CD4-positive, alpha-beta memory T cell (primary cell): ENCODE measurements at regions not wholly inside any gene's neighbourhood (a gene's known extent, or its start where the extent isn't known, plus 50 kb on each side); places are given as distances from the start of the nearest gene placed in this dataset.
"Not testable (repeated sequence)": the region's sequence is repeated elsewhere in the genome, so short reads cannot be mapped to it uniquely, and the experiment has no call there.

Experiments used
- CTCF ChIA-PET: fragments of 350-600 bp; sonication (Branson Sonifier 250); formaldehyde crosslinking; loops from one replicate; lab custom pipeline; 2021; ENCODE audit warnings: inconsistent platforms; ENCODE audit not compliant: partially characterized antibody; lab: Charles Lee
- POLR2A ChIA-PET: fragments of 350-600 bp; sonication (Branson Sonifier 250); formaldehyde crosslinking; loops from one replicate; lab custom pipeline; 2021; ENCODE audit not compliant: partially characterized antibody; lab: Charles Lee
- DNase-seq, 5 donors: peaks; one replicate each; pipeline versions ENCODE4 v3.0.0 to v3.0.0-alpha.2; 2020 to 2022; ENCODE audit warnings: mixed read lengths in 1 of 5
- H3K27ac ChIP-seq: one replicate; pipeline ENCODE4 v1.7.0; 2013; ENCODE audit warnings: low read depth, low read length
- H3K27me3 ChIP-seq: 2 replicates; pipeline ENCODE4 v1.7.0; 2013; ENCODE audit warnings: mild to moderate bottlenecking, low read length, moderate library complexity; ENCODE audit not compliant: insufficient read depth
- H3K36me3 ChIP-seq: 2 replicates; pipeline ENCODE4 v1.7.0; 2013; ENCODE audit warnings: mild to moderate bottlenecking, low read length, moderate library complexity; ENCODE audit not compliant: insufficient read depth
- H3K4me1 ChIP-seq: 2 replicates; pipeline ENCODE4 v1.7.0; 2013; ENCODE audit warnings: mild to moderate bottlenecking, low read length, moderate library complexity; ENCODE audit not compliant: insufficient read depth
- H3K4me3 ChIP-seq, 2 donors: one replicate each; pipeline ENCODE4 v1.7.0; 2013; ENCODE audit warnings: low read length in 2 of 2, mild to moderate bottlenecking in 1 of 2
- H3K9me3 ChIP-seq, 2 donors: one replicate each; pipeline ENCODE4 v1.7.0; 2013; ENCODE audit warnings: low read length in 2 of 2, control low read depth in 1 of 2; ENCODE audit not compliant: control insufficient read depth in 1 of 2
- H3K27ac Mint-ChIP-seq, 7 donors: one replicate each; pipeline ENCODE4 v1.8.0; 2020 to 2021; ENCODE audit warnings: mixed read lengths in 7 of 7, mild to moderate bottlenecking in 6 of 7, inconsistent platforms in 3 of 7, moderate library complexity in 3 of 7
- H3K27me3 Mint-ChIP-seq, 2 donors: one replicate each; pipeline ENCODE4 v1.8.0; 2020 to 2021; ENCODE audit warnings: mixed read lengths in 2 of 2
- H3K36me3 Mint-ChIP-seq, 2 donors: one replicate each; pipeline ENCODE4 v1.8.0; 2020 to 2021; ENCODE audit warnings: mixed read lengths in 2 of 2, inconsistent platforms in 1 of 2, mild to moderate bottlenecking in 1 of 2
- H3K4me1 Mint-ChIP-seq, 4 donors: one replicate each; pipeline ENCODE4 v1.8.0; 2020 to 2021; ENCODE audit warnings: mixed read lengths in 4 of 4, mild to moderate bottlenecking in 1 of 4
- H3K4me3 Mint-ChIP-seq, 8 donors: one replicate each; pipeline ENCODE4 v1.8.0; 2020 to 2021; ENCODE audit warnings: mixed read lengths in 8 of 8, mild to moderate bottlenecking in 7 of 8, moderate library complexity in 6 of 8, inconsistent platforms in 3 of 8
- H3K9me3 Mint-ChIP-seq, 8 donors: one replicate each; pipeline ENCODE4 v1.8.0; 2020 to 2021; ENCODE audit warnings: mixed read lengths in 8 of 8, mild to moderate bottlenecking in 5 of 8, inconsistent platforms in 3 of 8, moderate library complexity in 1 of 8
- intact Hi-C: fragments of 100-400 bp; cut with micrococcal nuclease; formaldehyde crosslinking; loops from one replicate; pipeline ENCODE4 v1.15.1; 2023

- H3K27me3 Mint-ChIP-seq, result peaks cover 1 to 2% of the 10 kb centered on the region in 2 donors
- H3K36me3 Mint-ChIP-seq, result no peaks in the 10 kb centered on the region
- no peaks in the 10 kb centered on the region for H3K9me3 ChIP-seq
- intact Hi-C loops, result no loop called here
- CTCF ChIA-PET, result no interaction called here
- no peaks in the 10 kb centered on the region for H3K27me3 ChIP-seq
- no peak for DNase-seq
- no peak overlapping the region for H3K4me3 Mint-ChIP-seq
- no peaks in the 10 kb centered on the region for H3K4me1 Mint-ChIP-seq
- H3K9me3 Mint-ChIP-seq, result no peaks in the 10 kb centered on the region
- no peak overlapping the region for H3K4me3 ChIP-seq
- POLR2A ChIA-PET, result no interaction called here
- no peaks in the 10 kb centered on the region for H3K4me1 ChIP-seq
- H3K27ac Mint-ChIP-seq, result no peak overlapping the region
- no peak overlapping the region for H3K27ac ChIP-seq
- no peaks in the 10 kb centered on the region for H3K36me3 ChIP-seq
These were observed 240.4 kb downstream of the ARL4A start for GRCh38 chr7:12927635-12928434.

GRCh38 chr7:12929476-12930140 is 242.2 kb downstream of the ARL4A start:
- Histone ChIP-seq H3K27me3 (no peaks in the 10 kb centered on the region), H3K4me1 (no peaks in the 10 kb centered on the region), H3K4me3 (no peak overlapping the region), H3K36me3 (no peaks in the 10 kb centered on the region), H3K27ac (no peak overlapping the region), H3K9me3 (no peaks in the 10 kb centered on the region)
- peaks cover 0 to 2% of the 10 kb centered on the region in 2 donors for H3K27me3 Mint-ChIP-seq
- H3K4me3 Mint-ChIP-seq, result no peak overlapping the region
- H3K36me3 Mint-ChIP-seq, result no peaks in the 10 kb centered on the region
- POLR2A ChIA-PET, result no interaction called here
- CTCF ChIA-PET, result no interaction called here
- no peak overlapping the region for H3K27ac Mint-ChIP-seq
- DNase-seq, result no peak
- H3K4me1 Mint-ChIP-seq, result no peaks in the 10 kb centered on the region
- intact Hi-C loops, result no loop called here
- H3K9me3 Mint-ChIP-seq, result no peaks in the 10 kb centered on the region

- Mint-ChIP-seq H3K4me1 (no peaks in the 10 kb centered on the region), H3K27ac (no peak overlapping the region), H3K4me3 (no peak overlapping the region), H3K9me3 (no peaks in the 10 kb centered on the region), H3K36me3 (no peaks in the 10 kb centered on the region), H3K27me3 (peaks cover 0 to 2% of the 10 kb centered on the region in 2 donors)
- Histone ChIP-seq H3K4me3 (no peak overlapping the region), H3K36me3 (no peaks in the 10 kb centered on the region), H3K4me1 (no peaks in the 10 kb centered on the region), H3K9me3 (no peaks in the 10 kb centered on the region), H3K27ac (no peak overlapping the region), H3K27me3 (no peaks in the 10 kb centered on the region)
- ChIA-PET POLR2A (no interaction called here), CTCF (no interaction called here)
- DNase-seq, result no peak
- intact Hi-C loops, result no loop called here
These were observed 243.1 kb downstream of the ARL4A start for GRCh38 chr7:12930534-12930933.

- DNase-seq, H3K27me3 ChIP-seq, H3K27me3 Mint-ChIP-seq, CTCF ChIA-PET, POLR2A ChIA-PET, H3K36me3 Mint-ChIP-seq, H3K9me3 ChIP-seq, H3K9me3 Mint-ChIP-seq, H3K4me1 Mint-ChIP-seq, H3K27ac ChIP-seq, intact Hi-C loops, H3K27ac Mint-ChIP-seq, H3K4me3 ChIP-seq, H3K4me1 ChIP-seq, H3K36me3 ChIP-seq, H3K4me3 Mint-ChIP-seq: not testable (repeated sequence)
These were observed 244.0 kb downstream of the ARL4A start for GRCh38 chr7:12931465-12931864.

- no peak overlapping the region for H3K4me3 ChIP-seq
- ChIA-PET POLR2A (no interaction called here), CTCF (no interaction called here)
- H3K36me3 ChIP-seq, result no peaks in the 10 kb centered on the region
- no peaks in the 10 kb centered on the region for H3K36me3 Mint-ChIP-seq
- no peak overlapping the region for H3K4me3 Mint-ChIP-seq
- H3K27ac ChIP-seq, result no peak overlapping the region
- H3K27ac Mint-ChIP-seq, result no peak overlapping the region
- peaks cover 0 to 6% (median 0%) of the 10 kb centered on the region in 8 donors for H3K9me3 Mint-ChIP-seq
- H3K27me3 Mint-ChIP-seq, result peaks cover 0 to 6% of the 10 kb centered on the region in 2 donors
- DNase-seq, result no peak
- no peaks in the 10 kb centered on the region for H3K9me3 ChIP-seq
- no peaks in the 10 kb centered on the region for H3K4me1 ChIP-seq
- no peaks in the 10 kb centered on the region for H3K4me1 Mint-ChIP-seq
- intact Hi-C loops, result no loop called here
- no peaks in the 10 kb centered on the region for H3K27me3 ChIP-seq
These were observed 252.3 kb downstream of the ARL4A start for GRCh38 chr7:12939694-12940093.

- POLR2A ChIA-PET, result no interaction called here
- no peak overlapping the region for H3K27ac Mint-ChIP-seq
- no peaks in the 10 kb centered on the region for H3K36me3 Mint-ChIP-seq
- Histone ChIP-seq H3K9me3 (no peaks in the 10 kb centered on the region), H3K4me3 (no peak overlapping the region), H3K27ac (no peak overlapping the region), H3K4me1 (no peaks in the 10 kb centered on the region), H3K36me3 (no peaks in the 10 kb centered on the region), H3K27me3 (no peaks in the 10 kb centered on the region)
- no peak for DNase-seq
- intact Hi-C loops, result no loop called here
- CTCF ChIA-PET, result no interaction called here
- H3K9me3 Mint-ChIP-seq, result peaks cover 0 to 6% (median 0%) of the 10 kb centered on the region in 8 donors
- no peaks in the 10 kb centered on the region for H3K4me1 Mint-ChIP-seq
- H3K27me3 Mint-ChIP-seq, result peaks cover 0 to 6% of the 10 kb centered on the region in 2 donors
- no peak overlapping the region for H3K4me3 Mint-ChIP-seq
These were observed 254.1 kb downstream of the ARL4A start for GRCh38 chr7:12941512-12941911.

- H3K27me3 ChIP-seq, result no peaks in the 10 kb centered on the region
- H3K9me3 ChIP-seq, result no peaks in the 10 kb centered on the region
- H3K27me3 Mint-ChIP-seq, result peaks cover 0 to 4% of the 10 kb centered on the region in 2 donors
- no peak overlapping the region for H3K27ac Mint-ChIP-seq
- no peaks in the 10 kb centered on the region for H3K36me3 Mint-ChIP-seq
- intact Hi-C loops, result no loop called here
- H3K36me3 ChIP-seq, result no peaks in the 10 kb centered on the region
- H3K4me3 Mint-ChIP-seq, result no peak overlapping the region
- no peak overlapping the region for H3K27ac ChIP-seq
- no peaks in the 10 kb centered on the region for H3K4me1 Mint-ChIP-seq
- ChIA-PET CTCF (no interaction called here), POLR2A (no interaction called here)
- DNase-seq, result no peak
- no peaks in the 10 kb centered on the region for H3K4me1 ChIP-seq
- H3K4me3 ChIP-seq, result no peak overlapping the region
- peaks cover 0 to 3% (median 0%) of the 10 kb centered on the region in 8 donors for H3K9me3 Mint-ChIP-seq
These were observed 255.2 kb downstream of the ARL4A start for GRCh38 chr7:12942609-12943008.
